ENCODE measurements at regions not wholly inside any gene's neighbourhood (a gene's known extent, or its start where the extent isn't known, plus 50 kb on each side); places are given as distances from the start of the nearest gene placed in this dataset.

DNA sequence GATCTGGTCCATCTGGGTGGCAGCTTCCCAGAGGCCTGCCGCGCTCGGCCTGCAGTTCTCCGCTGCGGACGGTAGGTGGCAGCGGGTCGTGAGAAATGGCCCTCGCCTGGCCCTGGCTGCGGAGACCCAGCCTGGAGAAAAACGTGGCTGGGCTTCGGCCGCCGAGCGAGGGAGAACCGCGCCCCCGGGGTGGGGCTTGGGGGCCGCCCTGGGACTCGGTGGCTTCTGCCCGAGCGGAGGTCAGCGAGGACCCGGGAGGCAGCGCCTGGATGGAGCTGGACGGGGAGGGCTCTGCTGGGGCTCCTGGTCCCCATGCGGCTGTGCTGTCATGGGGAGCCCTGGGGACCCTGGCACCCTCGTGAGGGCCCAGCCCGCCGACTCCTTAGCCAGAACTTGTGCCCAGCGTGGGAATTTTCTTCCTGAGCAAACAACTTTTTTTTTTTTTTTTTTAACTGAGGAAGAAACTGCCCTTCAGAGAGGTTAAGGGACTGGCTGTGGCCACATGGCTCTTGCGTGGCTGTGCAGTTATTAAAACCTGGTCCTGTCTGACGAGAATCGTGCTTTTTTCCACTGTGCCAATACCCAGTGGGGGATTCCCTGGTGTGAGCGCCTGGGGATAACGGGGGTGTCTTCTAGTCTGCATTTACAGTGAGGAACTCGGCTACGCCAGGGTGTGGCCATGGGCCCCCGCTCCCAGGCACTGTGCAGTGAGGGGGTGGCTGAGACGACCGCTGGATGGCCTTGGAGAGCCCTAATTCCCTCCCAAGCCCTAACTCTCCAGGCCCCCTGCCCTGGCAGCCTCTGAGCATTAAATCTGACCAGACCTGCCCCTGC is 535.6 kb downstream of the INSC start:
- H3K4me3 Mint-ChIP-seq, result peak overlapping the region in 2 of 7 donors; percentile 27 to 73
- ChIA-PET POLR2A (no interaction called here), CTCF (interaction anchor here (1.5 kb wide), 1 partner anchor 13 kb away, joined by 4 read pairs; no protein-coding TSS in a partner anchor)
- no peaks in the 10 kb centered on the region for H3K36me3 Mint-ChIP-seq
- H3K9me3 Mint-ChIP-seq, result peaks cover 0 to 5% (median 2%) of the 10 kb centered on the region in 5 donors
- H3K27me3 ChIP-seq (ENCODE audit: insufficient read depth, low read length, poor library complexity, severe bottlenecking), result peaks cover 9% of the 10 kb centered on the region
- no peaks in the 10 kb centered on the region for H3K36me3 ChIP-seq (ENCODE audit: insufficient read depth, low read length)
- H3K27me3 Mint-ChIP-seq, result peaks cover 10 to 30% of the 10 kb centered on the region in 2 donors
- peak; percentile 21 to 54 (median 32) for DNase-seq
- H3K27ac Mint-ChIP-seq, result no peak overlapping the region
- H3K4me3 ChIP-seq (ENCODE audit: low read length), result no peak overlapping the region
- peaks cover 2 to 11% (median 9%) of the 10 kb centered on the region in 3 donors for H3K4me1 Mint-ChIP-seq
- H3K9me3 ChIP-seq (ENCODE audit: low read length), result no peaks in the 10 kb centered on the region
- no peak overlapping the region for H3K27ac ChIP-seq (ENCODE audit: low read depth, low read length)
- H3K4me1 ChIP-seq (ENCODE audit: insufficient read depth, low read length), result peaks cover 8% of the 10 kb centered on the region

DNA sequence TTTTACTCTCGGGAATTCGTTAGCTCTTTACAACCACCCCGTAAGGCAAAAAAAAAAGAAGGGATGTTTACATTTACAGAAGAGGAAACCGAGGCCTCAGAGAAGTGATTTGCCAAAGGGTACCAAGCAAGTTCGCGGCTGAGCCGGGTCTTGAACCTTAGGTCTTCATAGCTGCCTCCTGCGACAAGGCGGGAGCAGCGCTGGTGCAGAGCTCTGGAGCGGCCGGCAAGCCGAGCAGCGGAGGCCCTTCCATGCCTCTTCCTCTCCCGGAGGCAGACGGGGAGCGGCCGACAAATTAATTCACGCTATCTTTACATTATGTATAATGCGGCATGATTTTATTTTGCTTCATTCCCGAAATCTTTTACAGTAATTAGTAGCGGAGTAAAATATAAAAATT is 536.3 kb downstream of the INSC start:
- Histone ChIP-seq H3K36me3 (ENCODE audit: insufficient read depth, low read length) (no peaks in the 10 kb centered on the region), H3K27me3 (ENCODE audit: insufficient read depth, low read length, poor library complexity, severe bottlenecking) (peaks cover 9% of the 10 kb centered on the region), H3K27ac (ENCODE audit: low read depth, low read length) (no peak overlapping the region), H3K4me1 (ENCODE audit: insufficient read depth, low read length) (peaks cover 8% of the 10 kb centered on the region), H3K4me3 (ENCODE audit: low read length) (no peak overlapping the region), H3K9me3 (ENCODE audit: low read length) (no peaks in the 10 kb centered on the region)
- Mint-ChIP-seq H3K27ac (no peak overlapping the region), H3K4me3 (no peak overlapping the region), H3K27me3 (peaks cover 10 to 30% of the 10 kb centered on the region in 2 donors), H3K36me3 (no peaks in the 10 kb centered on the region), H3K9me3 (peaks cover 0 to 5% (median 2%) of the 10 kb centered on the region in 5 donors), H3K4me1 (peaks cover 2 to 11% (median 9%) of the 10 kb centered on the region in 3 donors)
- ChIA-PET CTCF (interaction anchor here (1.5 kb wide), 1 partner anchor 12 kb away, joined by 4 read pairs; no protein-coding TSS in a partner anchor), POLR2A (no interaction called here)
- no peak for DNase-seq

DNA sequence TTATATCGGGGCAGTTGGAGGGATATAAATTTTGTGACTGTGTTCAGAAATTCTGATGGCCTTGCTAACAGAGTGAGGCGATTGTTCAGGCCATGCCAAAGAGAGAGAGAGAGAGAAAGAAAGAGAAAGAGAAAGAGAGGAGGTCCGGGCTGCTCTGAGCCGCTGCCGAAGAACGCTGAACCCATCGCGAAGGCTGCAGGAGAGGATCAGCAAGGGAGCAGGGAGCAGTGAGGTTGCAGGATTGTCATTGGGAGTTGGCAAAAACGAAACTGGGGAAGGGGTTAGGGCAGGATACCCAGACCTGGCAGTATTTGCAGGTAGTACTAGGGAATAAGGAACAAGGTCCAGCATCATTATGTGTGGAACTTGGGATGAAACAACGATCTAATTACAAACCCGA is 537.1 kb downstream of the INSC start:
- ChIA-PET POLR2A (no interaction called here), CTCF (no interaction called here)
- Mint-ChIP-seq H3K9me3 (peaks cover 0 to 5% (median 2%) of the 10 kb centered on the region in 5 donors), H3K4me1 (peaks cover 2 to 11% (median 9%) of the 10 kb centered on the region in 3 donors), H3K27me3 (peaks cover 10 to 30% of the 10 kb centered on the region in 2 donors), H3K36me3 (no peaks in the 10 kb centered on the region), H3K4me3 (no peak overlapping the region), H3K27ac (no peak overlapping the region)
- H3K27me3 ChIP-seq (ENCODE audit: insufficient read depth, low read length, poor library complexity, severe bottlenecking), result peaks cover 9% of the 10 kb centered on the region
- H3K27ac ChIP-seq (ENCODE audit: low read depth, low read length), result no peak overlapping the region
- H3K9me3 ChIP-seq (ENCODE audit: low read length), result no peaks in the 10 kb centered on the region
- H3K4me1 ChIP-seq (ENCODE audit: insufficient read depth, low read length), result peaks cover 8% of the 10 kb centered on the region
- DNase-seq, result no peak
- no peak overlapping the region for H3K4me3 ChIP-seq (ENCODE audit: low read length)
- no peaks in the 10 kb centered on the region for H3K36me3 ChIP-seq (ENCODE audit: insufficient read depth, low read length)

DNA sequence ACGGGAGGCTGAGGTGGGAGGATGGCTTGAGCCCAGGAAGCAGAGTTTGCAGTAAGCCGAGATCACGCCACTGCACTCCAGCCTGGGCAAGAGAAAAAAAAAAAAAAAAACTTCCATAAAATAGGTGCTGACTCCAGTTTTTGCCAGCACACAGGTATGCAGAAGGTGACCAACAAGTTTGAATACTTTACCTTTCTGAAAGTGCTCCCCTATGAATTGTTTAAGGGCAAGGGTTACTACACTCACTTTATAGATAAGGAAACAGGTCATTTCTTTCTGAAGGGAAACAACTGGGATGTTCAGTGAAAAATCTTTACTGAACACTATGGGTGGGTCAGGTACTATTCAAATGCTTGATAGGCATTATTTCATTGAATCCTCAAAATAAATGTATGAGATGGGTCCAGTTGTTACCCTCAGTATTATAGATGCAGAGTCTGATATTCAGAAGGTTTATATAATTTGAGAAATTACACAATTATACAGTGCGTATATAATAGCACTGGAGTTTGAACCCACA is 538.5 kb downstream of the INSC start:
- Histone ChIP-seq H3K36me3 (ENCODE audit: insufficient read depth, low read length) (no peaks in the 10 kb centered on the region), H3K9me3 (ENCODE audit: low read length) (no peaks in the 10 kb centered on the region), H3K27ac (ENCODE audit: low read depth, low read length) (no peak overlapping the region), H3K4me3 (ENCODE audit: low read length) (no peak overlapping the region), H3K4me1 (ENCODE audit: insufficient read depth, low read length) (peaks cover 8% of the 10 kb centered on the region), H3K27me3 (ENCODE audit: insufficient read depth, low read length, poor library complexity, severe bottlenecking) (peaks cover 9% of the 10 kb centered on the region)
- no peak for DNase-seq
- no peaks in the 10 kb centered on the region for H3K36me3 Mint-ChIP-seq
- H3K4me3 Mint-ChIP-seq, result no peak overlapping the region
- peaks cover 11 to 30% of the 10 kb centered on the region in 2 donors for H3K27me3 Mint-ChIP-seq
- H3K4me1 Mint-ChIP-seq, result peaks cover 2 to 11% (median 9%) of the 10 kb centered on the region in 3 donors
- ChIA-PET POLR2A (no interaction called here), CTCF (no interaction called here)
- H3K27ac Mint-ChIP-seq, result no peak overlapping the region
- H3K9me3 Mint-ChIP-seq, result peaks cover 0 to 5% (median 2%) of the 10 kb centered on the region in 5 donors

DNA sequence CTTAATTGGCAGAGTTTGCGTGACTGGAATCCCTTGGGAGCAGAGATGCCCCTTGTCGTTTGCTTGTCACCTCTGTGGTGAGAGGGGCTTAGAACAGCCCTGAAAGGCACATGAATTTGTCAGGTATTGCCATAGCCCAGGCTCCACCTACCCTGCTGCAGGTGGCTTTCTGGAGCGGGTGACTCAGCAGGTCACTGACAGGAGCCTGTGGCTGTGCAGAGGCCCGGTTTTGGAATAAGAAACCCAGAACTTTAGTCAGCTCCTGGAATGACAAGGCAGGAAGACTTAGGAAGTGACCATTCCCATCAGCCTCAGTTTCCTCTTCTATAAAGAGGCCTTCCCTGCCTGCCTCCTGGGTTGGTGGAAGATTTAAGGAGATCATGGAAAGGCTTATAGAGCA is 539.7 kb downstream of the INSC start:
- ChIA-PET POLR2A (no interaction called here), CTCF (no interaction called here)
- peaks cover 8% of the 10 kb centered on the region for H3K4me1 ChIP-seq (ENCODE audit: insufficient read depth, low read length)
- no peaks in the 10 kb centered on the region for H3K36me3 Mint-ChIP-seq
- H3K27ac ChIP-seq (ENCODE audit: low read depth, low read length), result no peak overlapping the region
- H3K27ac Mint-ChIP-seq, result no peak overlapping the region
- no peaks in the 10 kb centered on the region for H3K9me3 ChIP-seq (ENCODE audit: low read length)
- peaks cover 10 to 25% of the 10 kb centered on the region in 2 donors for H3K27me3 Mint-ChIP-seq
- H3K4me3 Mint-ChIP-seq, result no peak overlapping the region
- no peak overlapping the region for H3K4me3 ChIP-seq (ENCODE audit: low read length)
- no peaks in the 10 kb centered on the region for H3K36me3 ChIP-seq (ENCODE audit: insufficient read depth, low read length)
- peaks cover 9% of the 10 kb centered on the region for H3K27me3 ChIP-seq (ENCODE audit: insufficient read depth, low read length, poor library complexity, severe bottlenecking)
- peaks cover 0 to 5% (median 2%) of the 10 kb centered on the region in 5 donors for H3K9me3 Mint-ChIP-seq
- DNase-seq, result no peak
- peaks cover 2 to 11% (median 9%) of the 10 kb centered on the region in 3 donors for H3K4me1 Mint-ChIP-seq

DNA sequence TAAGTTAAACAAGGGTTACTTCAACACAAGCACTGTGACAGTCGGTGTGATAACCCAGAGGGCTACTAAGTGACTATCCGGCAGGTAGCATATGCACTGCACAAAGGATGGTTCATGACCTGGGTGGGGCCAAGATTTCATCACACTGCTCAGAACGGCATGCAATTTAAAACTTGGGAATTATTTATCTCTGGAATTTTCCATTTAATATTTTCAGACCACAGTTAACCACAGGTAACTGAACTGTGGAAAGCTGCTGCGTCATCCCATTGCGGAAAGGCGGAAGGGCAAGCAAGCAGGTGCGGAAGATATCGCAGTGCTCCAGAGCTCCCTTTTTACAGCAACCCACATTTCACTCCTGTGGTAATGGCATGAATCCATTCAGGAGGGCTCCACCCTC is 540.8 kb downstream of the INSC start:
- Histone ChIP-seq H3K9me3 (ENCODE audit: low read length) (no peaks in the 10 kb centered on the region), H3K4me3 (ENCODE audit: low read length) (no peak overlapping the region), H3K4me1 (ENCODE audit: insufficient read depth, low read length) (peaks cover 3% of the 10 kb centered on the region), H3K36me3 (ENCODE audit: insufficient read depth, low read length) (no peaks in the 10 kb centered on the region), H3K27ac (ENCODE audit: low read depth, low read length) (no peak overlapping the region), H3K27me3 (ENCODE audit: insufficient read depth, low read length, poor library complexity, severe bottlenecking) (peaks cover 6% of the 10 kb centered on the region)
- no peak overlapping the region for H3K4me3 Mint-ChIP-seq
- peaks cover 8 to 22% of the 10 kb centered on the region in 2 donors for H3K27me3 Mint-ChIP-seq
- DNase-seq, result no peak
- H3K9me3 Mint-ChIP-seq, result peaks cover 0 to 5% (median 2%) of the 10 kb centered on the region in 5 donors
- no peaks in the 10 kb centered on the region for H3K36me3 Mint-ChIP-seq
- POLR2A ChIA-PET, result no interaction called here
- H3K27ac Mint-ChIP-seq, result no peak overlapping the region
- CTCF ChIA-PET, result no interaction called here
- H3K4me1 Mint-ChIP-seq, result peaks cover 2 to 11% (median 8%) of the 10 kb centered on the region in 3 donors

DNA sequence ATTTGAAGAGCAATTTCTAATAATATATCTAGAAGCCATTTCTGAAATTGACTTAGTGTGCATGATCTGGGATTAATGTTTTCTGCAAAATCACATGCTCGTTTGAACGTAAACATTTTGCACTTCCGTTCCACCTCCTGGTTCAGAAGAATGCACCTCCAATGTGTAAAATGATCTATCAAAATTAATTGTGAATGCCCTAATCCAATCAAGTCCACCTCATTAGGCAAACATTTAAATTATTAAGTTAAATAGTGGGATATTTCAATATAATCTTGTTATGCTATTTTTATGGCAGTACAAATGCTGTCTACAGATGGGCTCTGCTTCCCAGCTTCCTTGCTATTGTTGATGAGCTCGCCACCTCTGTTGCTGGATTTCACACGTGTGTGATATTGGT is 542.5 kb downstream of the INSC start:
- no peak overlapping the region for H3K4me3 ChIP-seq (ENCODE audit: low read length)
- POLR2A ChIA-PET, result no interaction called here
- H3K27ac ChIP-seq (ENCODE audit: low read depth, low read length), result no peak overlapping the region
- H3K27ac Mint-ChIP-seq, result no peak overlapping the region
- CTCF ChIA-PET, result no interaction called here
- peaks cover 0 to 6% (median 0%) of the 10 kb centered on the region in 5 donors for H3K9me3 Mint-ChIP-seq
- H3K36me3 ChIP-seq (ENCODE audit: insufficient read depth, low read length), result no peaks in the 10 kb centered on the region
- H3K27me3 Mint-ChIP-seq, result peaks cover 7% of the 10 kb centered on the region in 2 donors
- H3K36me3 Mint-ChIP-seq, result no peaks in the 10 kb centered on the region
- DNase-seq, result no peak
- H3K4me1 ChIP-seq (ENCODE audit: insufficient read depth, low read length), result no peaks in the 10 kb centered on the region
- no peaks in the 10 kb centered on the region for H3K9me3 ChIP-seq (ENCODE audit: low read length)
- no peaks in the 10 kb centered on the region for H3K27me3 ChIP-seq (ENCODE audit: insufficient read depth, low read length, poor library complexity, severe bottlenecking)
- no peak overlapping the region for H3K4me3 Mint-ChIP-seq
- no peaks in the 10 kb centered on the region for H3K4me1 Mint-ChIP-seq

DNA sequence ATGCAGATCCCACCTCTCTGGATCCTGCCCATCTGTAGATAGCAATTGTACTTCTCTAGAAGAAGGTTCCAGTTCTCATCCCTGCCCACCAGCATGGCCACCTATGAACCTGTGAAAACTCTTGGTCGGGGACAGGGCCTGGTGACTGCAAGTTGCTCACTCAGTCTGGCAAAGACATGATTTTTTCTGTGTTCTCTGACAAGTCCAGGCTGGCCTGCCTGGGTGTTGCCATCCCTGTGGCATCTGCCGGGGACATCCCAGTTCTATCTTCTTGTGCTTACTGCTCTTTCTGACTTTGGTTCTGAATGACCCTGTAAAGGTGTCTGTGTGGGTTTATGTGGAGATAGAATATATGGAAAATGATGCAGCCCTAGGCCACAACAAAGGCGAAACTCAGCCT is 545.8 kb downstream of the INSC start:
- ChIA-PET CTCF (no interaction called here), POLR2A (no interaction called here)
- H3K27me3 ChIP-seq (ENCODE audit: insufficient read depth, low read length, poor library complexity, severe bottlenecking), result no peaks in the 10 kb centered on the region
- Mint-ChIP-seq H3K36me3 (no peaks in the 10 kb centered on the region), H3K4me3 (no peak overlapping the region), H3K9me3 (peaks cover 0 to 4% (median 0%) of the 10 kb centered on the region in 5 donors), H3K4me1 (no peaks in the 10 kb centered on the region), H3K27me3 (peaks cover 4 to 7% of the 10 kb centered on the region in 2 donors), H3K27ac (no peak overlapping the region)
- no peak overlapping the region for H3K27ac ChIP-seq (ENCODE audit: low read depth, low read length)
- no peaks in the 10 kb centered on the region for H3K36me3 ChIP-seq (ENCODE audit: insufficient read depth, low read length)
- no peaks in the 10 kb centered on the region for H3K4me1 ChIP-seq (ENCODE audit: insufficient read depth, low read length)
- no peak overlapping the region for H3K4me3 ChIP-seq (ENCODE audit: low read length)
- H3K9me3 ChIP-seq (ENCODE audit: low read length), result no peaks in the 10 kb centered on the region
- no peak for DNase-seq

All from CD8-positive, alpha-beta memory T cell (primary cell).